Testis (tissue), 2 donors: ENCODE measurements at regions not wholly inside any gene's neighbourhood (a gene's known extent, or its start where the extent isn't known, plus 50 kb on each side); places are given as distances from the start of the nearest gene placed in this dataset.

ENCODE experiments used
- DNase-seq: peaks from one replicate; pipeline ENCODE4 v3.0.0-alpha.2; 2019
- H3K27ac ChIP-seq, 2 donors: fragments of 200-600 bp; sonication (generic); one replicate each; pipeline ENCODE4 v1.5.1; 2019
- H3K27me3 ChIP-seq: fragments of 200-600 bp; sonication (generic); one replicate; pipeline ENCODE4 v1.5.1; 2019
- H3K36me3 ChIP-seq: fragments of 200-600 bp; sonication (generic); one replicate; pipeline ENCODE4 v1.5.1; 2017; ENCODE audit warnings: low read depth; ENCODE audit errors: missing control alignments
- H3K4me1 ChIP-seq: fragments of 200-600 bp; sonication (generic); one replicate; pipeline ENCODE4 v1.5.1; 2019
- H3K4me3 ChIP-seq, 2 donors: fragments of 200-600 bp; sonication (generic); one replicate each; pipeline ENCODE4 v1.5.1; 2017 to 2019
- H3K9me3 ChIP-seq: fragments of 200-600 bp; sonication (generic); one replicate; pipeline ENCODE4 v1.5.1; 2017
- POLR2A ChIP-seq: fragments of 450-650 bp; IDR thresholded peaks from one replicate; pipeline ENCODE4 v1.6.1; 2017; ENCODE audit warnings: antibody characterized with exemption, mild to moderate bottlenecking, moderate library complexity
- WGBS, 2 donors: methylation state at CpG; one replicate each; pipeline ENCODE4 v1.1.5; 2018; 5-methylcytosine and 5-hydroxymethylcytosine counted together
- intact Hi-C: fragments of 100-400 bp; cut with DNase I; formaldehyde crosslinking; loops from one replicate; pipeline ENCODE4 v1.15.1; 2023; ENCODE audit warnings: low total_unique reads
- TF ChIP-seq, protein P1 (sequence below), 3 experiments: fragments of 450-650 bp in 2 of 3; fragments of 200-600 bp in 1 of 3; sonication (generic) in 1 of 3; IDR thresholded peaks; one replicate each; pipeline ENCODE4 v1.5.1; 2016 to 2019; ENCODE audit warnings: antibody characterized with exemption in 3 of 3, mild to moderate bottlenecking in 2 of 3, moderate library complexity in 1 of 3

DNA sequence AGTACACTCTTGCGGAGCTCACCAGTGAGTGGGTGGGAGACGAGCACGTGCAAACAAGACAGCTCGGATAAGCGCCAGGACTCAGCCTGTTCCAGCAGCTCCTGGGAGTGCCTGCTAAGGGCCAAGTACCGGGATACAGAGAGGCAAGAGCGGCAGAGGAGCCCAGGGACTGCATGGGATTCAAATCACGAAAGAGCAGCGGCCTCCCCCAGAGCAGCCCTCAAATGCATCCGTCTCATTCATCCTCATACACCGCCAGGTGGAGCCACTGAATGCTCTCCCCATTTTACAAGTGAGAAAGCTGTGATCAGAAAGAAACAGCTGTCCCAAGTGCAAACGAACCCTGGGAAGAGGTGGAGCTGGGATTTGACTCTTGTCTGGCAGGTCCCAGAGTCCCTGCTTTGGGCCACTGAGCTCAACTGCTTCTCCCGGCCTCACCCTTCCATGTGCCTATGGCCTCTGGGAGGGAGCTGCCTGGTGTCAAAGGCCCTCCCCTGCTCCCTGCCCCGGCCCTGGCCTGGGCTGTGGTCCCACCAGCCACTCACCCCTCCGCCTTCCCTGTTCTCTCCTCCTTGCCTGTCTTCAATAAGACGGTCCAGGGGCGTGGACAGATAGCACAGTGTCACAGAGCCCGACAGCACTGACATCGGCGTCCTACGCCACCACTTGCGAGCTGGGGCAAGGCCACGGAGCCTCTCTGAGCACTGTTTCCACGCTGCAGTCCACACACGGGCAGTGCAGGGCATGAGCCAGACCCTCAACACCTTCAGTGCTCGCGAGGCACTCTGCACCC is 72.8 kb upstream of the TAF1B start:
- peaks cover 30% of the 10 kb centered on the region for H3K4me1 ChIP-seq
- DNase-seq = peak; percentile 84
- no peaks in the 10 kb centered on the region for H3K9me3 ChIP-seq
- WGBS, 2 donors = 54% methylated on average over 27 of the region's 27 CpGs
- no peaks in the 10 kb centered on the region for H3K36me3 ChIP-seq
- no peak overlapping the region for H3K4me3 ChIP-seq
- TF ChIP-seq, protein P1, sequence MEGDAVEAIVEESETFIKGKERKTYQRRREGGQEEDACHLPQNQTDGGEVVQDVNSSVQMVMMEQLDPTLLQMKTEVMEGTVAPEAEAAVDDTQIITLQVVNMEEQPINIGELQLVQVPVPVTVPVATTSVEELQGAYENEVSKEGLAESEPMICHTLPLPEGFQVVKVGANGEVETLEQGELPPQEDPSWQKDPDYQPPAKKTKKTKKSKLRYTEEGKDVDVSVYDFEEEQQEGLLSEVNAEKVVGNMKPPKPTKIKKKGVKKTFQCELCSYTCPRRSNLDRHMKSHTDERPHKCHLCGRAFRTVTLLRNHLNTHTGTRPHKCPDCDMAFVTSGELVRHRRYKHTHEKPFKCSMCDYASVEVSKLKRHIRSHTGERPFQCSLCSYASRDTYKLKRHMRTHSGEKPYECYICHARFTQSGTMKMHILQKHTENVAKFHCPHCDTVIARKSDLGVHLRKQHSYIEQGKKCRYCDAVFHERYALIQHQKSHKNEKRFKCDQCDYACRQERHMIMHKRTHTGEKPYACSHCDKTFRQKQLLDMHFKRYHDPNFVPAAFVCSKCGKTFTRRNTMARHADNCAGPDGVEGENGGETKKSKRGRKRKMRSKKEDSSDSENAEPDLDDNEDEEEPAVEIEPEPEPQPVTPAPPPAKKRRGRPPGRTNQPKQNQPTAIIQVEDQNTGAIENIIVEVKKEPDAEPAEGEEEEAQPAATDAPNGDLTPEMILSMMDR (IDR thresholded peaks at IDR 0.05) = peak in 2 of 3 experiments; percentile 57
- no peak for TF ChIP-seq POLR2A
- intact Hi-C loops = no loop called here
- peak overlapping the region in 1 of 2 donors; percentile 30 for H3K27ac ChIP-seq
- no peaks in the 10 kb centered on the region for H3K27me3 ChIP-seq

DNA sequence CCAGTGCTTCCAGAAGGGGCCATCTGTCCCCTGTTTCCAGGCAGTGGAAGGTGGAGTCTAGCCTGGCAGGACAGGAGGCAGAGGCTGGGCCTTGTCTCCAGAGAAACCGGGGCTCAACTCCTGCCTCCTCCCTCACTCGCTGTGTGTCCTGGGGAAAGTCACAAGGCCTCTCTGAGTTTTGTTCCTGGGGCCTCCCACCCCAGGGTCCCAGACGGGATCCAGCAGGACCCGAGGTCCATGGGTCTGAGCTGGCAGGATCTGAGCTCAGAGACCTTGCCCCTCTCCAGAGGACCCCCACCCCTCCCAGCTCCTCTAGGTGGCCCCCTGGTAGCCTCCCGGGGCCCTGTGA is 72.2 kb upstream of the TAF1B start:
- no peak for TF ChIP-seq POLR2A
- TF ChIP-seq, protein P1 (IDR thresholded peaks at IDR 0.05) = no peak
- Histone ChIP-seq H3K4me1 (peaks cover 30% of the 10 kb centered on the region), H3K9me3 (no peaks in the 10 kb centered on the region), H3K36me3 (no peaks in the 10 kb centered on the region), H3K4me3 (no peak overlapping the region), H3K27ac (peak overlapping the region in 1 of 2 donors; percentile 30), H3K27me3 (no peaks in the 10 kb centered on the region)
- 80 to 100% methylated on average over 1 to 5 of the region's 5 CpGs for WGBS, 2 donors
- no peak for DNase-seq
- intact Hi-C loops = no loop called here

DNA sequence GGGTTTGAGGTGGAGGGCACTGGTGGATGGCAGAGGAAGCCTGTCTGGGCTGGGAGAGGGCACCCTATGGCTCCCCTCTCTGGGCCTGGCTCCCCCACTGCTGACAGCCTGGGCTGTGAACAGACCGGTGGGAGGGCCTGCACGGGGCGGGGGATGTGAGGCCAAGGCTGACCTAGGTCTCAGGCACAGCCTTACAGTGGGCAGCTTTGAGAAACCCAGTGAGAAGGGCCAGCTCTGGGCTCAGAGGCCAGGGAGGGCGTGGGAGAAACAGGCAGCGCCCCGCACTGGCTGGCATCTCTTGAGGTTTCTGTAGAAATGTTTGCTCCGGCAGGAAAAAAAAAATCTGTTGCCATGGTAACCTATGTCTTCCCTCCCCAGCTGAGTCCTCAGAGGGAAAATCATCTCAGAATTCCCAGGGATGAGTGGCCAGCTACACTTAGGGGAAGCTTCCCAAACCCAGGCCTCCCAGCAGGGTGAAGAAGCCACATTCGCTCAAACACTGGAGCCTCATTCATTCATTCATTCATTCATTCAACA is 71.7 kb upstream of the TAF1B start:
- H3K9me3 ChIP-seq = no peaks in the 10 kb centered on the region
- H3K27me3 ChIP-seq = no peaks in the 10 kb centered on the region
- H3K4me3 ChIP-seq = no peak overlapping the region
- intact Hi-C loops = no loop called here
- H3K36me3 ChIP-seq = no peaks in the 10 kb centered on the region
- peak; percentile 80 for DNase-seq
- peaks cover 30% of the 10 kb centered on the region for H3K4me1 ChIP-seq
- peak overlapping the region in 1 of 2 donors; percentile 30 for H3K27ac ChIP-seq
- 47 to 60% methylated on average over 1 to 8 of the region's 8 CpGs for WGBS, 2 donors
- TF ChIP-seq, protein P1 (IDR thresholded peaks at IDR 0.05) = no peak
- TF ChIP-seq POLR2A = no peak

DNA sequence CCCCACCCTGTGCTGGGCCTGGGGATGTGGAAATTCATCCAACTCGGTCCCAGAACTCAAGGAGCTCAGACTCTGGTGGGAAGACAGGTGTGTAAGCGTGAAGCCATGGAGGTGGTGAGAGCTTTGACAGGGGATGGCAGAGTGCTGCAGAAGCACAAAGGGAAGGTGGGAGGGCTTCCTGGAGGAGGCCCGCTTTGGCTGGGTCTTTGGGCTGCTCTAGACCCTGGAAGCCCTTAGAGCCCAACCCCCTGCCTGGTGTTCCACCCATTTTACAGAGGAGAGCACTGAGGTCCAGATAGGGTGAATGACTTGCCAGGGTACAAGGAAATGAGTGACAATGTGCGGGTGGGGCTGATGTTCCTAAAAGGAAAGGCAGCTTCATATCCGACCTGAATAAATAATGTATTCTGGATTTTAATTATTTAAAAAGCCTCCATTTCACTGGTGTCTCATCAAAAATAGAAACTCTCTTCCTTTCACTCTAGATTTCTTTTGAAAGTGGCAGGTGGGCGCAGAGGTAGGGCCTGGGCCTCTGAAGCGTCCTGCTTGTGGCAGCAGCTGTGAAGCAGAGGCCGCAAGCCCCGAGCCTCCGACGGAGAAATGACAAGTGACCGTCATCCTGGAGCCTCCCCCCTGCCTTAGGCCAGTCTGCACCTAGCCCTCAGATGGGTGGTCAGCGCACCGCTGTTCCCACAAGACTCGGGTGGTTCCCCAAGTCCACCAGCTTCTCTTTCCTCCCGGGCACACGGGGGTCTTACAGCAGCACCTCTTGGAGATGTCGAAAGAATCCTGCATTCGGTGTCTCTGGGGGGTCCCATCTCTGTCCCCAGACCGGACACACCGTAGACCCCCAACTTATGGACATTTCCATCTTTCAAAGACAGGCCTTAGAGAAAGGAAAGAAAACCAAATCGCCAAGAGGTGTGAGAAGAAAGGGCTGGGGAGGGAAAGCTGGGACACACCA is 71.0 kb upstream of the TAF1B start:
- Histone ChIP-seq H3K4me1 (peaks cover 30% of the 10 kb centered on the region), H3K9me3 (no peaks in the 10 kb centered on the region), H3K36me3 (no peaks in the 10 kb centered on the region), H3K4me3 (no peak overlapping the region), H3K27me3 (no peaks in the 10 kb centered on the region), H3K27ac (no peak overlapping the region)
- DNase-seq = no peak
- intact Hi-C loops = no loop called here
- WGBS, 2 donors = 91 to 95% methylated on average over 19 to 22 of the region's 22 CpGs
- TF ChIP-seq, protein P1 (IDR thresholded peaks at IDR 0.05) = no peak
- no peak for TF ChIP-seq POLR2A
